ENCODE measurements at regions not wholly inside any gene's neighbourhood (a gene's known extent, or its start where the extent isn't known, plus 50 kb on each side); places are given as distances from the start of the nearest gene placed in this dataset.

DNA sequence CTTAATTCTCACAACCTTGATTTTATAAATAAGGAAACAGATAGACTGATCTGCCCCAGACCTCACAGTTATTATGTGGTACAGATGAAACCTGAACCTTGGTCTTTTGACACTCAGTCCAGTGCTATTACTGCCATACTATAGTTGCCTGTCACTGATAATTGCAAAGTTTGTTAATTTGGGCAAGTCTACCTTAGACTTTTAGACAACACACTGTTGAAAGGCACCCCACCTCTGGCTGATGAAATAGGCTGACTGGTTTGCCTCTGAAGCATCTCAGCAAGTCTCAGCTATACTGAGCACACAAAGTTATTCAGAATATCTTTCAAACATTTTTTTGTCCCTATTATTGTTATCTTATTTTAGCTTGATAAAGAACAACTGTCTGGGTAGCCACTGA is 53.1 kb upstream of the MAP4 start:
- TF ChIP-seq POLR2AphosphoS5 (IDR thresholded peaks at IDR 0.05; ENCODE audit: borderline replicate concordance, low read depth, low read length), result no peak
- TF ChIP-seq EZH2 (IDR thresholded peaks at IDR 0.05), result no peak
- TF ChIP-seq FOXP2 (optimal IDR thresholded peaks at IDR 0.05; ENCODE audit: control extremely low read depth, extremely low read length, insufficient read depth), result no peak
